Body of pancreas (tissue), 4 donors: ENCODE measurements at regions not wholly inside any gene's neighbourhood (a gene's known extent, or its start where the extent isn't known, plus 50 kb on each side); places are given as distances from the start of the nearest gene placed in this dataset.

Experiments used
- ATAC-seq: fragments of 150-250 bp; one replicate; pipeline ENCODE4 v1.9.1; 2016
- DNase-seq, 4 donors: peaks; one replicate each; pipeline ENCODE4 v3.0.0-alpha.2; 2019
- H3K27ac ChIP-seq, 4 donors: fragments of 200-600 bp; sonication (generic); 1 replicate in 3 of 4; 2 replicates in 1 of 4; pipeline versions ENCODE4 v1.5.1 to v1.6.1; 2016 to 2019; ENCODE audit warnings: mild to moderate bottlenecking in 1 of 4, mixed read lengths in 1 of 4, moderate library complexity in 1 of 4
- H3K27me3 ChIP-seq, 2 donors: fragments of 200-600 bp; sonication (generic); one replicate each; pipeline ENCODE4 v1.6.0; 2016; ENCODE audit warnings: mild to moderate bottlenecking in 1 of 2
- H3K36me3 ChIP-seq, 2 donors: fragments of 200-600 bp; sonication (generic); replicated peaks in 1 of 2; 2 replicates each; pipeline ENCODE4 v1.5.1; 2016; ENCODE audit warnings: low read depth in 2 of 2; ENCODE audit not compliant: insufficient read depth in 1 of 2
- H3K4me1 ChIP-seq: fragments of 200-600 bp; sonication (generic); one replicate; pipeline ENCODE4 v1.6.0; 2016
- H3K4me3 ChIP-seq, 2 donors: fragments of 200-600 bp; sonication (generic); 1 replicate in 1 of 2; 2 replicates in 1 of 2; pipeline ENCODE4 v1.5.1; 2016 to 2019
- H3K9me3 ChIP-seq, 3 donors: fragments of 200-600 bp; sonication (generic); 1 replicate in 2 of 3; 2 replicates in 1 of 3; pipeline ENCODE4 v1.5.1; 2016
- POLR2A ChIP-seq, 3 donors: fragments of 450-650 bp; IDR thresholded peaks; one replicate each; pipeline ENCODE4 v1.6.1; 2016; ENCODE audit warnings: antibody characterized with exemption in 3 of 3, mild to moderate bottlenecking in 2 of 3
- WGBS, 2 donors: methylation state at CpG; one replicate each; pipeline ENCODE4 v1.1.5; 2017; 5-methylcytosine and 5-hydroxymethylcytosine counted together
- intact Hi-C: fragments of 100-400 bp; cut with DNase I; formaldehyde crosslinking; loops from one replicate; pipeline ENCODE4 v1.15.1; 2023
- TF ChIP-seq, protein P1 (sequence below), 7 experiments: fragments of 450-650 bp in 4 of 7; fragments of 200-600 bp in 3 of 7; sonication (generic) in 3 of 7; IDR thresholded peaks; one replicate each; pipeline ENCODE4 v1.5.1; 2016 to 2019; ENCODE audit warnings: antibody characterized with exemption in 7 of 7

DNA sequence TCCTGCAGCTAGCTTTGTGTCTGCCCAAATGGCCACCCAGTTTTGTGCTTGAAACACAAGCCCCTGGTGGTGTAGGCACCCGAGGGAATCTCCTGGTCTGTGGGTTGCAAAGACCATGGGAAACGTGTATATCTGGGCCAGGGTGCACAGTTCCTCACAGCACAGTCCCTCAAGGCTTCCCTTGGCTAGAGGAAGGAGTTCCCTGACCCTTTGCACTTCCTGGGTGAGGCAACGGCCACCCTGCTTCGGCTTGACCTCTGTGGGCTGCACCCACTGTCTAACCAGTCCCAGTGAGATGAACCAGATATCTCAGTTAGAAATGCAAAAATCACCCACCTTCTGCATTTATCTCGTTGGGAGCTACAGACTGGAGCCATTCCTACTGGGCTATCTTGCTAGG, 865.0 kb upstream of the ACO1 start:
- H3K4me1 ChIP-seq: no peaks in the 10 kb centered on the region
- 50 to 56% methylated on average over 5 of the region's 5 CpGs for WGBS, 2 donors
- no peaks in the 10 kb centered on the region for H3K36me3 ChIP-seq
- no peaks in the 10 kb centered on the region for H3K9me3 ChIP-seq
- TF ChIP-seq POLR2A (IDR thresholded peaks at IDR 0.05): no peak
- TF ChIP-seq, protein P1, sequence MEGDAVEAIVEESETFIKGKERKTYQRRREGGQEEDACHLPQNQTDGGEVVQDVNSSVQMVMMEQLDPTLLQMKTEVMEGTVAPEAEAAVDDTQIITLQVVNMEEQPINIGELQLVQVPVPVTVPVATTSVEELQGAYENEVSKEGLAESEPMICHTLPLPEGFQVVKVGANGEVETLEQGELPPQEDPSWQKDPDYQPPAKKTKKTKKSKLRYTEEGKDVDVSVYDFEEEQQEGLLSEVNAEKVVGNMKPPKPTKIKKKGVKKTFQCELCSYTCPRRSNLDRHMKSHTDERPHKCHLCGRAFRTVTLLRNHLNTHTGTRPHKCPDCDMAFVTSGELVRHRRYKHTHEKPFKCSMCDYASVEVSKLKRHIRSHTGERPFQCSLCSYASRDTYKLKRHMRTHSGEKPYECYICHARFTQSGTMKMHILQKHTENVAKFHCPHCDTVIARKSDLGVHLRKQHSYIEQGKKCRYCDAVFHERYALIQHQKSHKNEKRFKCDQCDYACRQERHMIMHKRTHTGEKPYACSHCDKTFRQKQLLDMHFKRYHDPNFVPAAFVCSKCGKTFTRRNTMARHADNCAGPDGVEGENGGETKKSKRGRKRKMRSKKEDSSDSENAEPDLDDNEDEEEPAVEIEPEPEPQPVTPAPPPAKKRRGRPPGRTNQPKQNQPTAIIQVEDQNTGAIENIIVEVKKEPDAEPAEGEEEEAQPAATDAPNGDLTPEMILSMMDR (IDR thresholded peaks at IDR 0.05): no peak
- no peaks in the 10 kb centered on the region for H3K27me3 ChIP-seq
- ATAC-seq: no peak
- DNase-seq: no peak
- no peak overlapping the region for H3K4me3 ChIP-seq
- H3K27ac ChIP-seq: no peak overlapping the region
- intact Hi-C loops: no loop called here

DNA sequence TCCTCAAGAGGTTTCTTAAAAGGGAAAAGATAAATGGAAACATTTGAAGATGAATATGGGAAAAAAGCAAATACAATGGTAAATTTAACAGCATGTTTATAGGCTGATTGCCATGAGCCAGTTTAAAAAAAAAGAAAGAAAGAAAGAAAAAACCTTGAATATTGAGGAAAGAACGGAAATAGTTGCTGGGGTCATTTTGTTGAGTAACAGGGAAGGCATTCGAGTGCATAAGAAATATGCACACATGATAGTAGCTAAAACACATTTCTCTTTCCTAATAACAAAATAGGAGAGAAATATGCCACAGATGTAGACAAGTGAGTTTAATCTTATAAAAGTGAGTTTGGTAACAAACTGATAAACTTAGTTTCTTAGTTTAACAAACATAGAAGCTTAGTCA, 864.6 kb upstream of the ACO1 start:
- DNase-seq (no peak), ATAC-seq (no peak)
- H3K27me3 ChIP-seq: no peaks in the 10 kb centered on the region
- no peaks in the 10 kb centered on the region for H3K4me1 ChIP-seq
- no peaks in the 10 kb centered on the region for H3K9me3 ChIP-seq
- intact Hi-C loops: no loop called here
- no peak overlapping the region for H3K4me3 ChIP-seq
- TF ChIP-seq, protein P1 (IDR thresholded peaks at IDR 0.05): no peak
- no peak for TF ChIP-seq POLR2A (IDR thresholded peaks at IDR 0.05)
- H3K27ac ChIP-seq: no peak overlapping the region
- no peaks in the 10 kb centered on the region for H3K36me3 ChIP-seq
- 57 to 72% methylated on average over 2 of the region's 2 CpGs for WGBS, 2 donors

DNA sequence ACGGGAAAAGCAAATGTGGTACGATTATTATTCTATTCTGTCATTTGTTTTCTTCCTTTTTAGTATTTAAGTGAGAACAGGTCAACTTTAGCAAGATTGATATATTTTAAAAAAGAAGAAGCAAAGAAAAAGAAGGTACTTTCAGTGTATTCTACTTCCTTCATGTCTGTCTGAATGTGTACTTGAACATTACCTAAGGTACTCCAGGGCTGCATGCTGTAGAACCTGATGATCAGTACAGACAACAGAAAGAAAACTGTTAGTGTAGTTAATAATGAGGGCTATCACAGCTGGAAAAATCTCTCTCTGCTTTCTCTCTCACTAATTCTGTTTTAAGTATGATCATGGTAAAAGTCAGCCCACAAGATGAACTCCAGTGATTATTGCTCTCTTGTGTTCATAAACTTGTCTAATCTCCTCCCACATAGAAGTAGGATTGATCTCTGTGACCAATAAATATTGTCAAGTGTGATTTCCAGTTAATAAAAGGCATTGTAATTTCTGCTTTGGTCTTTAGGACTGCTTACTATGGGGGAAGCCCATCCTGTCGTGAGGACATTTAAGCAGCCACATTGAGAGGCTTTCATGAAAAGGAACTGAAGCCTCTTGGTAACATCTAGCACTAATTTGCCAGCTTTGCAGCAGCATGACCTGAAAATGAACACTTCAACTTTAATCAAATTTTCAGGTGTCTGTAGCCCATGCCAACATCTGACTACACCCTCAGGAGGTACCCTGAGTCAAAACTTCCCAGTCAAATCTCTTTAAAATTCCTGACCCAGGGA, 864.0 kb upstream of the ACO1 start:
- 44 to 50% methylated on average over 3 of the region's 3 CpGs for WGBS, 2 donors
- no peak for TF ChIP-seq POLR2A (IDR thresholded peaks at IDR 0.05)
- TF ChIP-seq, protein P1 (IDR thresholded peaks at IDR 0.05): no peak
- Histone ChIP-seq H3K4me3 (no peak overlapping the region), H3K27ac (no peak overlapping the region), H3K27me3 (no peaks in the 10 kb centered on the region), H3K9me3 (no peaks in the 10 kb centered on the region), H3K36me3 (no peaks in the 10 kb centered on the region), H3K4me1 (no peaks in the 10 kb centered on the region)
- no peak for ATAC-seq
- DNase-seq: no peak
- intact Hi-C loops: no loop called here

DNA sequence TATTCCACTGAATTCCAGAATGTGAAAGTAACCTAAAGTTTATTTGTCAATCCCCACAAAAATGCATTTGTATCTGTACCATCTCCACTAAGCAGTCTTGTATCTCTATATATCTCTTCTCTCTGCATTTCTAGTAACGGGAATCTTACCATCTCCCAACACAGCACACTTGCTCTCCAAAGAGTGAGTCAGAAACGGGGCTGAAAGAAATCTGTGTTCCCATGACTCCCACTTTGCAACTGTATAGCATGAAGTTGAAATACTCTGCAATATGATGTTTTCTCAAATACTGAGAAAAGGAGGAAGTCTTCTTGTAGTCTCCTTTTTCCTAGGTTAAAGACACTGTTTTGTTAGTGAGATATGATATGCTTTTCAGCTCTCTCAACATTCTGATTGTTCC, 848.8 kb upstream of the ACO1 start:
- intact Hi-C loops: no loop called here

More for the DNA sequence above, 848.8 kb upstream of the ACO1 start:
- DNase-seq: no peak
- no peak for TF ChIP-seq POLR2A (IDR thresholded peaks at IDR 0.05)
- TF ChIP-seq, protein P1 (IDR thresholded peaks at IDR 0.05): no peak
- Histone ChIP-seq H3K4me3 (no peak overlapping the region), H3K27me3 (no peaks in the 10 kb centered on the region), H3K4me1 (no peaks in the 10 kb centered on the region), H3K9me3 (no peaks in the 10 kb centered on the region), H3K27ac (no peak overlapping the region), H3K36me3 (no peaks in the 10 kb centered on the region)
- no peak for ATAC-seq
- WGBS, 2 donors: 84 to 87% methylated on average over 2 of the region's 2 CpGs
